GM18867 (cell line): ENCODE measurements at regions not wholly inside any gene's neighbourhood (a gene's known extent, or its start where the extent isn't known, plus 50 kb on each side); places are given as distances from the start of the nearest gene placed in this dataset.
"Not testable (repeated sequence)": the region's sequence is repeated elsewhere in the genome, so short reads cannot be mapped to it uniquely, and the experiment has no call there.

Experiments used
- ATAC-seq: cut with Tn5 transposase; IDR thresholded peaks from one replicate; pipeline ENCODE4 v1.9.1; 2021; ENCODE audit warnings: mild to moderate bottlenecking, moderate library complexity; ENCODE audit not compliant: unreplicated experiment

DNA sequence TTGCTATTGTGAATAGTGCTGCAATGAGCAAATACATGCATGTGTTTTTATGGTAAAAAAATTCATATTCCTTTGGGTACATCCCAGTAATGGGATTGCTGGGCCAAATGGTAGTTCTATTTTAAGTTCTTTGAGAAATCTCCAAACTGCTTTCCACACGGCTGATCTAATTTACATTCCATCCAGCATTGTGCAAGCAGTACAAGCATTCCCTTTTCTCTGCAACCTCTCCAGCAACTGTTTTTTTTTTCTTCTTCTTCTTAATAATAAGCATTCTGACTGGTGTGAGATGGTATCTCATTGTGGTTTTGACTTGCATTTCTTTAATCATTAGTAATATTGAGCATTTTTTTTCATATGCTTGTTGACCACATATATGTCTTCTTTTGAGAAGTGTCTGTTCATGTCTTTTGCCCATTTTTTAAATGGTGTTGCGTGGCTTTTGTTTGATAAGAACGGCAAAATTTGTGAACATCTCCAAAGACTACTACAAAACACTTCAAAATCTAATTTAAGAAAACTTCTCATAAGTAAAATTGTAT lies 136.1 kb upstream of the MYO3A start:
- ATAC-seq: no peak

- no peak for ATAC-seq
Measured at GRCh38 chr10:25804505-25804904, 129.5 kb upstream of the MYO3A start.

- ATAC-seq: no peak
Measured at GRCh38 chr10:25805986-25806385, 128.0 kb upstream of the MYO3A start.

DNA sequence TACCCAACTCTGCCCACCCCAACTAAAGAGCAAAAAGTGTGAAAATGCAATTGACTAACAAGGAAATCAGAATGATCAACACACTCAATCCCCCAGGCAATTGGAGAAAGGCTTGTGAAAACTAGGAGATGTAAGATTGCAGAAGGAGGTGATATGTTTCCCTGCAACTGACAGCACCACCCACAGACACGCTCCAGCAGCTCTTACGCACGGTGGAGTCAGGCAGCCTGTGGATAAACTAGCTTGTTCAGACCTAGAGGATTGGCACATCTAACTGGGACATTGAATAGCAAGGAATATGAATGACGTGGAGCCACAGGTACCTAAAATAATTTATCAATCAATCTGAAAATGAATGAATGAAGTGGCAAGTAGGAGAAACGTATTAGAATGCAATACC lies 125.7 kb upstream of the MYO3A start:
- no peak for ATAC-seq

GRCh38 chr10:25811052-25811685 lies 122.9 kb upstream of the MYO3A start:
- no peak for ATAC-seq

- no peak for ATAC-seq
Measured at GRCh38 chr10:25813511-25813910, 120.5 kb upstream of the MYO3A start.

DNA sequence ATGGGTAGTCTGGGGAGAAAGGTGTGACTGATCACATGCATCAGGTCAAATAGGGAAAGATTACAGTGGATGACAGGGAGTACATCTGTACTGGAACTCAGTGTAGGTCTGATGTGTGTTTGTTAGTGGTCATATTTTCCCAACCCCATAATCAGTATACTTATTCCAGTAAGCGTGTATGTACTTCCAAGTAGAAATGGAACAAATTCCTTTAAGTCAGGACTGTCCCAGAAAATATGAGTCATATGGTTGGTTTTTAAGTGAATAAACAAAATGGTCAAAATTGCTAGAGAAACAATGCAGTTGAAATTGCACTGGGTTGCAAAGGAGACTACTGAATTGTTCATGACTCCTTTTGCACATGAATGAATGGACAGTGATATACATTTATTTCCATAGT lies 118.8 kb upstream of the MYO3A start:
- ATAC-seq: no peak

DNA sequence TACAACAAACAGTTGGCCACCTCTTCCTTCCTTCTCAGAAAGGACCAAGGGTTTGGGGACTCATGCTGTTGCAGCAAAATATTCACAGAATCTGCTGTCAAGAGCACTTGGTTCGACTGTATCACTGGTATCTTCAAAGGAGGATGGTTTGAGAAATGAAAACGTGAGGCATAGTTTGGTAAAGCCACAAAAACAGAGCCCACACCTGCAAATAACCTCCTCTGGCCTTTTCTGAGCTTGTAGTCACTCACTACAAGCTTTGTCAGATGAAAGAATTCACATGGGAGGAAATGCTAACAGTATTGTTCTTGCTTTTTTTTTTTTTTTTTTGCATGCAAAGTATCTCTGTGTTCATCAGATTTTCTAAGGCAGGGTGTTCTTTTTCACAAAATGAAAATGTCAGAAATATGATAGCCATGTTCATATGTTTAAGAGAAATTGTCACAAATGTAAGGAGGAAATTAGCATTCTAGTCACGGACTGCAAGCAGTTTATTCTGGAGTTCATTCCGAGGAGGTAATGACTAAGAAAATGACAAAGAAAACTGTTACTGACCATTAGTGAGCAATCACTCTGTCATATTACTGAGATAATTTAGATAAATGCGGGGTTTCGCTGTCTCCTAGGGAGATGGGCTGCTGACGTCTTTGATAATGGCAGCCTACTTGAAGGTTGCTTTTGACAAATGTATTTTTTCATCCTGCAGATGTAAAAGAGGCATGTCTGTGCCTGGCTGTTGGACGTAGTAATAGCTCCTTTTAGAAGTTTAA lies 117.8 kb upstream of the MYO3A start:
- ATAC-seq: no peak

DNA sequence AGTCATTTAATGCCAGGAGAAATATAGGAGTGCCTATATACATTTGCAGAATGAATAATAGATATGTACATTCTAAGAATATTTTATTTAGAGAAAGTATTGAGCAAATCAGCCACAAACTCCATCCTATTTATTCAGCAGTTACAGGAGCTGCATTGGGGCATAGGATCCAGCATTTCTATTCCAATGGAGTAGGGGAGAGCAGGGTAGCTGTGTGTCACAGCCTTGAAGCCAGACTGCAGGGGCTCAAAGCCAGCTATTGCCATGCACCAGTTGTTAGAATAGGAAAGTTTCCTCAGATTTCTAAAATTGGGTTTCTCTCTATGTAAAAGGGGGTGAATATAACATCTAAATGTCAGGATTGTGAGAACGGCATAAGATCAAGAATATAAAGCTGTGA lies 116.8 kb upstream of the MYO3A start:
- ATAC-seq: no peak

DNA sequence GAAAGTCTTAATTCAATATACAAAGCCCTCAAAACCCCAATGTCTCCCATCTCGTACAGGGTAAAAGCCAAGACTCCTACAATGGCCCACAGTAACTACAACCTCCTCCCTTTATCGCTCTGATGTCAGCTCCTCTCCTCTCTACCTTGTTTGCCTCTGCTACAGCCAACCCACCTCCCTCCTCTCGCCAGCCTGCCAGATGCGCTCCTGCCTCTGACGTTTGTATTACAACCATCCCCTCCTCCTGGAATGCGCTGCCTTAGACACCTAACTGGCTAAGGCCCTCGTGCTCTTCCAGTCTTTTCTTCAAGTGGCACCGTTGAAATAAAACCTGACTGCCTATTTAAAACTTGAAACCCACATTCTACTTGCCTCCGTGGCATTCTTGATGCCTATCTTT lies 115.3 kb upstream of the MYO3A start:
- no peak for ATAC-seq

GRCh38 chr10:25820472-25820871 lies 113.6 kb upstream of the MYO3A start:
- no peak for ATAC-seq

- peak; percentile 48 for ATAC-seq
Measured at GRCh38 chr10:25820874-25821273, 113.2 kb upstream of the MYO3A start.

DNA sequence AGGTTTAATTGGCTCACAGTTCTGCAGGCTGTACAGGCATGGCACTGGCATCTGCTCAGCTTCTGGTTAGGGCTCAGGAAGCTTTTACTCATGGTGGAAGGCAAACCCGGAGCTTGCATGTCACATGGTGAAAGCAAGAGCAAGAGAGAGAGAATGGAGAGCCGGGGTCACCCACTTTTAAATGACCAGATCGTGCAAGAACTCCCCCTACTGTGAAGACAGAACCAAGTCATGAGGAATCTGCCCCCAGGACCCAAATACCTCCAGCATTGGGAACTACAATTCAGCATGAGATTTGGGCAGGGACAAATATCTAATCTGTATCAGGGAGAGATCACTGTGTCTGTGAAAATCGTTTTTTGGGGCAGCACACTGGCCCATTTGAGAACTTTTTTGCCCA lies 110.0 kb upstream of the MYO3A start:
- ATAC-seq: no peak

DNA sequence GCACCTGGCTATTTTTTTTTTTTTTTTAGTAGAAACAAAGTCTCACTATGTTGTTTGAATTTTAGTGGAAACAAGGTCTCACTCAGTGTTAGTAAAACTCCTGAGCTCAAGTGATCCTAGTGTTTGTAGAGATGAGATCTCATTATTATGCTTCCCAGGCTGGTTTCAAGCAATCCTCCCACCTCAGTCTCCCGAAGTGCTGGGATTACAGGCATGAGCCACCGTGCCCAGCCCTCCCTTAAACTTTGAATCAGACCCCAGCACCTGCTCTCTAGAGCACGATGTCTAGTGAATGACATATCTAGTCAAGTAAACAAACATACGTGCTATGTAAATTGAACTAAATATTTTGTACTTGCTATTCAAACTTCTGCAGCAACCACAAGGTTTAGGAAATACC lies 105.6 kb upstream of the MYO3A start:
- no peak for ATAC-seq

GRCh38 chr10:25831080-25831479 lies 102.9 kb upstream of the MYO3A start:
- ATAC-seq: no peak

DNA sequence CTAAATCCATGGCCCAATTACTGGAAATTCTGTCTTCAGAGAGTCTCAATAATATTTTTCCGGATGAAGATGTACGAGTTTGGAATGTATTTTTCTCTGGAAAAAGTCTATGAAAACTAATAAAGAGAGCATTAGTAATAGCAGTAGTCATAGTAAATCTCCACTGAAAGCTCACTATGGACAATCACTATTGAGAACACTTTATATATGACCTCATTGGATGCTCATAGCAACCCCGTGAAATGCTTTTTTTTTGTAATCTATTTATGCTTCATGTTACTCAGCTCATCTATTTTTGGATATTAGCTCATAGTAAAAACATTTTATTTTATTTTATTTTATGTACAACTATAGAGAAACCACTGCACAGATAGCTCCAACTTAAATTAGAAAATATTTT lies 94.3 kb upstream of the MYO3A start:
- ATAC-seq: no peak

DNA sequence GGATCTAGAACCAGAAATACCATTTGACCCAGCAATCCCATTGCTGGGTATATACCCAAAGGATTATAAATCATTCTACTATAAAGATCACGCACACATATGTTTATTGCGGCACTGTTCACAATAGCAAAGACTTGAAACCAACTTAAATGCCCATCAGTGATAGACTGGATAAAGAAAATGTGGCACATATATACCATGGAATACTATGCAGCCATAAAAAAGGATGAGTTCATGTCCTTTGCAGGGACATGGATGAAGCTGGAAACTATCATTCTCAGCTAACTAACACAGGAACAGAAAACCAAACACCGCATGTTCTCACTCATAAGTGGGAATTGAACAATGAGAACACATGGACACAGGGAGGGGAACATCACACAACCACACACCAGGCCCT lies 93.2 kb upstream of the MYO3A start:
- not testable (repeated sequence) for ATAC-seq

DNA sequence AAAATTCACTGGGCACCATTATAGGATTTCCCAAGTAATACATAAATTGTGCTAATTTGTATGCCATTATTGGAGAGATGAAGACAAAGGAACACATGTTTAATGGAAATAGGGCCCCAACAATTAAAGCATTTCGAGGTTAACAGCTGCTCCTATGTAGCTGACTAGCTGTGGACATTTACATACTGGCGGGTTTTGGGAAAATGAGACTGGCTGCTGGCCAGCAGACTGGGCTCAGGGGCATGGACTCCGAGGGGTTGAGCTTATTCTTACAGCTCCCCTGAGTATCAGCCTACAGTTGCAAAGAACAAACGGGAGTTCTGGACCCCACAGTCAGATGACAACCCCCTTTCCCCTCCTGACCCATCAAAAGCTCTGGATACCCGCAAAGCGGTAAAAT lies 91.9 kb upstream of the MYO3A start:
- ATAC-seq: no peak

GRCh38 chr10:25843551-25844170 lies 90.4 kb upstream of the MYO3A start:
- ATAC-seq: no peak

GRCh38 chr10:25844716-25845115 lies 89.3 kb upstream of the MYO3A start:
- not testable (repeated sequence) for ATAC-seq

DNA sequence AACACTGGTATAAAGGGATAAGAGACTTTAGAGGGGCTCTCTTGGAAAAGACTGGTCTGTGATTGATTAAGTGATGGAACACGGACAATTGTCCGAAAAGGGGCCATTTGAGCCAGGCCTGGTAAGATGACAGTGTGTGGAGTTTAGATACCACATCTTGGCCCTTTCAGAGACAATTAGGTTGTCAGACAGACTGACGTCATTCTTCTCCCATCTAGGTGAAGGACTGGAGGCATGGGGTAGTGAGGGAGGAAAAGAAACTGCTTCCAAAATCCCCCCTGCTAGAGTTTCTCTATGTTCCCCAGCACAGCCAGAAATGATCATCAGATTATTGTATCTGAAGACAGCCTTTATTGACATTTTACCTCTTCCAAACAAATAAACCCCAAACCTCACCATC lies 84.8 kb upstream of the MYO3A start:
- ATAC-seq: no peak

GRCh38 chr10:25849988-25850387 lies 84.0 kb upstream of the MYO3A start:
- no peak for ATAC-seq
